Upper lobe of left lung (tissue), 4 donors: ENCODE measurements at regions not wholly inside any gene's neighbourhood (a gene's known extent, or its start where the extent isn't known, plus 50 kb on each side); places are given as distances from the start of the nearest gene placed in this dataset.

Source experiments
- CTCF ChIP-seq, 6 experiments: fragments of 450-650 bp in 4 of 6; fragments of 200-600 bp in 2 of 6; sonication (generic) in 2 of 6; IDR thresholded peaks; one replicate each; pipeline ENCODE4 v1.5.1; 2016 to 2019; ENCODE audit warnings: antibody characterized with exemption in 6 of 6
- EP300 ChIP-seq, 4 donors: sonication (generic); formaldehyde crosslinking; IDR thresholded peaks; one replicate each; pipeline ENCODE4 v1.5.1; 2017; ENCODE audit warnings: antibody characterized with exemption in 4 of 4, control low read depth in 2 of 4
- POLR2A ChIP-seq, 4 donors: fragments of 450-650 bp; IDR thresholded peaks; one replicate each; pipeline ENCODE4 v1.5.1; 2016 to 2017; ENCODE audit warnings: antibody characterized with exemption in 4 of 4, mild to moderate bottlenecking in 2 of 4
- POLR2AphosphoS5 ChIP-seq, 2 donors: sonication (generic); formaldehyde crosslinking; IDR thresholded peaks; one replicate each; pipeline ENCODE4 v1.5.1; 2017; ENCODE audit warnings: antibody characterized with exemption in 2 of 2

GRCh38 chr6:95784019-95784418 lies 206.7 kb downstream of the MANEA start:
- no peak for TF ChIP-seq CTCF (IDR thresholded peaks at IDR 0.05)
- TF ChIP-seq POLR2AphosphoS5 (IDR thresholded peaks at IDR 0.05): no peak
- TF ChIP-seq EP300 (IDR thresholded peaks at IDR 0.05): no peak
- no peak for TF ChIP-seq POLR2A (IDR thresholded peaks at IDR 0.05)
